Ammon's horn (tissue), 1 donor: ENCODE measurements at regions not wholly inside any gene's neighbourhood (a gene's known extent, or its start where the extent isn't known, plus 50 kb on each side); places are given as distances from the start of the nearest gene placed in this dataset.
"Not testable (repeated sequence)": the region's sequence is repeated elsewhere in the genome, so short reads cannot be mapped to it uniquely, and the experiment has no call there.

Experiments used
- DNase-seq: peaks from one replicate; pipeline ENCODE4 v3.0.0-alpha.2; 2016; ENCODE audit warnings: low spot score

GRCh38 chr13:80074811-80075210 lies 266.1 kb downstream of the SPRY2 start:
- DNase-seq = no peak

GRCh38 chr13:80074143-80074752 lies 266.7 kb downstream of the SPRY2 start:
- no peak for DNase-seq

GRCh38 chr13:80072231-80072630 lies 268.7 kb downstream of the SPRY2 start:
- no peak for DNase-seq

- no peak for DNase-seq
Observed at GRCh38 chr13:80070024-80070703, 270.8 kb downstream of the SPRY2 start.

GRCh38 chr13:80069374-80069773 lies 271.6 kb downstream of the SPRY2 start:
- DNase-seq = no peak

- DNase-seq = no peak
Observed at GRCh38 chr13:80065996-80066395, 274.9 kb downstream of the SPRY2 start.

GRCh38 chr13:80062416-80062815 lies 278.5 kb downstream of the SPRY2 start:
- DNase-seq = not testable (repeated sequence)

- DNase-seq = no peak
Observed at GRCh38 chr13:80059789-80060188, 281.1 kb downstream of the SPRY2 start.

GRCh38 chr13:80058626-80059025 lies 282.3 kb downstream of the SPRY2 start:
- no peak for DNase-seq

GRCh38 chr13:80055847-80056246 lies 285.1 kb downstream of the SPRY2 start:
- peak; percentile 59 for DNase-seq

GRCh38 chr13:80054806-80055205 lies 286.1 kb downstream of the SPRY2 start:
- DNase-seq = no peak

GRCh38 chr13:80052286-80052685 lies 288.6 kb downstream of the SPRY2 start:
- DNase-seq = no peak

GRCh38 chr13:80050252-80050651 lies 290.7 kb downstream of the SPRY2 start:
- DNase-seq = no peak

- DNase-seq = peak; percentile 91
Observed at GRCh38 chr13:80048802-80049201, 292.1 kb downstream of the SPRY2 start.

- no peak for DNase-seq
Observed at GRCh38 chr13:80048030-80048429, 292.9 kb downstream of the SPRY2 start.

GRCh38 chr13:80047406-80047805 lies 293.5 kb downstream of the SPRY2 start:
- DNase-seq = no peak

GRCh38 chr13:80040981-80041317 lies 300.0 kb downstream of the SPRY2 start:
- no peak for DNase-seq

- no peak for DNase-seq
Observed at GRCh38 chr13:80040196-80040980, 300.5 kb downstream of the SPRY2 start.

- DNase-seq = peak; percentile 46
Observed at GRCh38 chr13:80039000-80039399, 301.9 kb downstream of the SPRY2 start.

- no peak for DNase-seq
Observed at GRCh38 chr13:80038371-80038770, 302.6 kb downstream of the SPRY2 start.

GRCh38 chr13:80037505-80037888 lies 303.4 kb downstream of the SPRY2 start:
- DNase-seq = no peak

GRCh38 chr13:80036845-80037504 lies 304.0 kb downstream of the SPRY2 start:
- peak; percentile 62 for DNase-seq

- DNase-seq = no peak
Observed at GRCh38 chr13:80035096-80035495, 305.8 kb downstream of the SPRY2 start.
